Trophoblast cell (in vitro differentiated cells and primary cell): ENCODE measurements at regions not wholly inside any gene's neighbourhood (a gene's known extent, or its start where the extent isn't known, plus 50 kb on each side); places are given as distances from the start of the nearest gene placed in this dataset.

ENCODE experiments used
- DNase-seq, 2 donors: peaks; one replicate each; pipeline ENCODE4 v3.0.0-alpha.2; 2016
- H2AFZ ChIP-seq: 2 replicates; pipeline ENCODE4 v1.6.1; 2013; ENCODE audit warnings: low read length, moderate library complexity, mild to moderate bottlenecking; ENCODE audit not compliant: insufficient read depth, poor library complexity
- H2AK5ac ChIP-seq: 2 replicates; pipeline ENCODE4 v1.6.1; 2013; ENCODE audit warnings: mild to moderate bottlenecking, low read length
- H2BK120ac ChIP-seq: 2 replicates; pipeline ENCODE4 v1.6.1; 2013; ENCODE audit warnings: low read length, mild to moderate bottlenecking, moderate library complexity; ENCODE audit not compliant: insufficient read depth, poor library complexity
- H2BK12ac ChIP-seq: 2 replicates; pipeline ENCODE4 v1.6.1; 2013; ENCODE audit warnings: mild to moderate bottlenecking, low read length, moderate library complexity
- H2BK5ac ChIP-seq: 2 replicates; pipeline ENCODE4 v1.6.1; 2013; ENCODE audit warnings: low read length, low read depth, moderate library complexity, mild to moderate bottlenecking; ENCODE audit not compliant: poor library complexity
- H3K14ac ChIP-seq: 2 replicates; pipeline ENCODE4 v1.6.1; 2013; ENCODE audit warnings: mild to moderate bottlenecking, low read length
- H3K18ac ChIP-seq: 2 replicates; pipeline ENCODE4 v1.6.1; 2013; ENCODE audit warnings: mild to moderate bottlenecking, low read length
- H3K23ac ChIP-seq: 2 replicates; pipeline ENCODE4 v1.6.1; 2013; ENCODE audit warnings: low read length
- H3K27ac ChIP-seq: 2 replicates; pipeline ENCODE4 v1.5.1; 2013; ENCODE audit warnings: low read depth, mild to moderate bottlenecking, inconsistent platforms, low read length, moderate library complexity
- H3K27me3 ChIP-seq: 2 replicates; pipeline ENCODE4 v1.6.1; 2013; ENCODE audit warnings: inconsistent platforms, mild to moderate bottlenecking, low read length, moderate library complexity; ENCODE audit not compliant: insufficient read depth
- H3K36me3 ChIP-seq, 2 experiments: 1 replicate in 1 of 2; 2 replicates in 1 of 2; pipeline ENCODE4 v1.6.1; 2013; ENCODE audit warnings: low read length in 2 of 2, mild to moderate bottlenecking in 2 of 2, moderate library complexity in 1 of 2; ENCODE audit not compliant: insufficient read depth in 2 of 2, control insufficient read depth in 1 of 2
- H3K4ac ChIP-seq: 2 replicates; pipeline ENCODE4 v1.6.1; 2013; ENCODE audit warnings: low read depth, mild to moderate bottlenecking, low read length, moderate library complexity
- H3K4me1 ChIP-seq, 2 experiments: 1 replicate in 1 of 2; 2 replicates in 1 of 2; pipeline ENCODE4 v1.6.1; 2013; ENCODE audit warnings: low read length in 2 of 2, mild to moderate bottlenecking in 2 of 2, moderate library complexity in 1 of 2; ENCODE audit not compliant: insufficient read depth in 2 of 2, control insufficient read depth in 1 of 2
- H3K4me2 ChIP-seq: 2 replicates; pipeline ENCODE4 v1.6.1; 2013; ENCODE audit warnings: inconsistent platforms, mild to moderate bottlenecking, low read length, moderate library complexity
- H3K4me3 ChIP-seq: 2 replicates; pipeline ENCODE4 v1.5.1; 2013; ENCODE audit warnings: mild to moderate bottlenecking, low read depth, low read length, inconsistent platforms
- H3K79me1 ChIP-seq: one replicate; pipeline ENCODE4 v1.6.1; 2013; ENCODE audit warnings: low read length
- H3K79me2 ChIP-seq: 2 replicates; pipeline ENCODE4 v1.6.1; 2013; ENCODE audit warnings: low read length, mild to moderate bottlenecking; ENCODE audit not compliant: control insufficient read depth, insufficient read depth, poor library complexity
- H3K9ac ChIP-seq: 2 replicates; pipeline ENCODE4 v1.6.1; 2013; ENCODE audit warnings: mild to moderate bottlenecking, low read length
- H3K9me3 ChIP-seq: 2 replicates; pipeline ENCODE4 v1.6.1; 2013; ENCODE audit warnings: low read depth, mild to moderate bottlenecking, control low read depth, inconsistent platforms, low read length; ENCODE audit not compliant: insufficient read depth
- H4K12ac ChIP-seq: 2 replicates; pipeline ENCODE4 v1.6.1; 2013; ENCODE audit warnings: low read depth, mild to moderate bottlenecking, low read length, moderate library complexity
- H4K8ac ChIP-seq: 2 replicates; pipeline ENCODE4 v1.6.1; 2013; ENCODE audit warnings: low read depth, mild to moderate bottlenecking, low read length, moderate library complexity
- H4K91ac ChIP-seq: one replicate; pipeline ENCODE4 v1.6.1; 2013; ENCODE audit warnings: low read depth, mild to moderate bottlenecking, low read length, moderate library complexity
- WGBS: extraction: QIAGEN DNeasy Blood & Tissue Kit; methylation state at CpG from one replicate; pipeline ENCODE4 v1.1.7; 2013; ENCODE audit warnings: missing lambda C conversion rate; ENCODE audit not compliant: insufficient read length, insufficient coverage; ENCODE audit errors: extremely low coverage; 5-methylcytosine and 5-hydroxymethylcytosine counted together

DNA sequence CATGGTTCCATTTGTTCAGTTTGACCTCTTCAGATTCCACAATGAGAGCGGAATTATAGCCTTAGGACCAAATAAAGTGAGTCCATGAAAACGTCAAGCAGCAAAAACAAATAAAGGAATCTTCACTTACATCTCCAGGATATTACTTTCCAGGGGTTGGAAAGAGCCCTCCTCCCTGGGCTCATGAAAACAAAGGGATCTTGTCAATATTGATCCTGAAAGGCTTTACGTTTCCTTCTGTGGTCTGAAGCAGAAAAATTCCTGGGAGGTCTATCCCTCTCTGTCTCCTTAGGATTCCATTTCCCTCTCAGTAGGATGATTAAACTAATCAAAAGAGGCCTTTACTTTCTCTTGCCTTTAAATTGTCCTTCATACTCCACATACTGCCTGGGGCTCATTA lies 293.5 kb downstream of the GPAM start:
- no peak overlapping the region for H4K8ac ChIP-seq
- H3K79me2 ChIP-seq = no peaks in the 10 kb centered on the region
- no peak overlapping the region for H3K23ac ChIP-seq
- no peak overlapping the region for H3K27ac ChIP-seq
- H2AK5ac ChIP-seq = no peak overlapping the region
- H3K4me2 ChIP-seq = no peak overlapping the region
- H4K12ac ChIP-seq = no peak overlapping the region
- H2BK5ac ChIP-seq = no peak overlapping the region
- no peak overlapping the region for H4K91ac ChIP-seq
- no peak overlapping the region for H2AFZ ChIP-seq
- no peaks in the 10 kb centered on the region for H3K4me1 ChIP-seq
- no peak overlapping the region for H3K9ac ChIP-seq
- H3K4me3 ChIP-seq = no peak overlapping the region
- H3K4ac ChIP-seq = no peak overlapping the region
- no CpG with 5 or more reads among the region's 3 CpGs for WGBS
- H3K79me1 ChIP-seq = no peaks in the 10 kb centered on the region
- H3K9me3 ChIP-seq = no peaks in the 10 kb centered on the region
- H3K18ac ChIP-seq = no peak overlapping the region
- H2BK120ac ChIP-seq = no peak overlapping the region
- no peaks in the 10 kb centered on the region for H3K27me3 ChIP-seq
- DNase-seq = no peak
- H3K14ac ChIP-seq = no peak overlapping the region
- no peaks in the 10 kb centered on the region for H3K36me3 ChIP-seq
- no peak overlapping the region for H2BK12ac ChIP-seq

DNA sequence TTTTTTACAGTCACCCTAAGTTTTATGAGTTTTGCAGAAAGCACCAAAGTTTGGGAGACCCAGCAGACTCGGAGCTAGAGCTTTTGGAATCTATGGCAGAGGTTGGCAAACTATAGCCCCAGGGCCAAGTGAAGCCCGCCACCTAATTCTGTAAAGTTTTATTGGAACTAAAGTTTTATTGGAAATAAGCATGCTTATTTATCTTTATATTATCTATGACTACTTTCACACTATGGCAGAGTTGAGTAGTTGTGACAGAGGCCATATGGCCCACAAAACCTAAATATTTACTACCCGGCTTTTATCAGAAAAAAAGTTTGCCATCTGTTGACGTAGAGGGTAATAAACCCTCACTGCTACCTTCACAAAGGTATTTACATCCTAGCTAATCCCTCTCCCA lies 267.6 kb downstream of the GPAM start:
- Histone ChIP-seq H3K9me3 (no peaks in the 10 kb centered on the region), H3K79me2 (no peaks in the 10 kb centered on the region), H3K4me2 (no peak overlapping the region), H3K18ac (no peak overlapping the region), H2BK5ac (no peak overlapping the region), H3K27me3 (no peaks in the 10 kb centered on the region), H3K4me1 (no peaks in the 10 kb centered on the region), H4K8ac (no peak overlapping the region), H3K27ac (no peak overlapping the region), H4K12ac (no peak overlapping the region), H2AFZ (no peak overlapping the region), H4K91ac (no peak overlapping the region), H3K9ac (no peak overlapping the region), H2BK120ac (no peak overlapping the region), H3K36me3 (no peaks in the 10 kb centered on the region), H2BK12ac (no peak overlapping the region), H3K4me3 (no peak overlapping the region), H3K23ac (no peak overlapping the region), H3K79me1 (no peaks in the 10 kb centered on the region), H3K14ac (no peak overlapping the region), H2AK5ac (no peak overlapping the region), H3K4ac (no peak overlapping the region)
- DNase-seq = no peak
- WGBS = no CpG with 5 or more reads among the region's 4 CpGs

- WGBS = no CpG with 5 or more reads among the region's 2 CpGs
Measured at GRCh38 chr10:111921821-111922220, 261.7 kb downstream of the GPAM start.

DNA sequence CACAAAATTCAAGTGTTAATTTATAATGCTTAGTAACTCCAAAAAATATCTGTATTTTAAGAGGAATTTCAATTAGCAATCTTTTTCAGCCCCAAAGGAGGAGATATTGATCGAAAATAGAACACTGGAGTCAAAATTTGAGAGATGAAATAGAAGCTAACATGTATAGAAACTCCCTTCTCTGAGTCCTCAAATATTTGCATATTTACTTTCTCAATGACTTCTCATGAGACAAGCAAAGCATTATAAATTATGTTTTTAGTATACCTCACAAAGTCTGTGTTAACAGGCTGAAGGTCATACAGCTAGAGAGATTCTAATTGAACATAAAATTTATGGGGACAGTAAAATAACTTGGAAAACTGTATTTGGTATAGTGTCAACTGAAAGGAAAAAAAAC lies 260.5 kb downstream of the GPAM start:
- no peaks in the 10 kb centered on the region for H3K79me1 ChIP-seq
- no peak for DNase-seq
- no peak overlapping the region for H3K4ac ChIP-seq
- H2AFZ ChIP-seq = no peak overlapping the region
- no peak overlapping the region for H3K27ac ChIP-seq
- no peak overlapping the region for H2BK12ac ChIP-seq
- H4K91ac ChIP-seq = no peak overlapping the region
- no peak overlapping the region for H3K14ac ChIP-seq
- no peak overlapping the region for H3K4me2 ChIP-seq
- H3K18ac ChIP-seq = no peak overlapping the region
- H2BK120ac ChIP-seq = no peak overlapping the region
- no CpG with 5 or more reads among the region's 1 CpG for WGBS
- no peaks in the 10 kb centered on the region for H3K36me3 ChIP-seq
- no peak overlapping the region for H2BK5ac ChIP-seq
- H3K4me3 ChIP-seq = no peak overlapping the region
- H4K8ac ChIP-seq = no peak overlapping the region
- H3K79me2 ChIP-seq = no peaks in the 10 kb centered on the region
- H4K12ac ChIP-seq = no peak overlapping the region
- no peak overlapping the region for H3K23ac ChIP-seq
- H3K27me3 ChIP-seq = no peaks in the 10 kb centered on the region
- H2AK5ac ChIP-seq = no peak overlapping the region
- H3K9me3 ChIP-seq = no peaks in the 10 kb centered on the region
- H3K9ac ChIP-seq = no peak overlapping the region
- H3K4me1 ChIP-seq = no peaks in the 10 kb centered on the region

More at GRCh38 chr10:111921821-111922220, 261.7 kb downstream of the GPAM start:
- H3K79me1 ChIP-seq = no peaks in the 10 kb centered on the region
- H3K27ac ChIP-seq = no peak overlapping the region
- no peaks in the 10 kb centered on the region for H3K9me3 ChIP-seq
- no peak overlapping the region for H3K9ac ChIP-seq
- no peak overlapping the region for H2AK5ac ChIP-seq
- H4K12ac ChIP-seq = no peak overlapping the region
- no peaks in the 10 kb centered on the region for H3K27me3 ChIP-seq
- no peaks in the 10 kb centered on the region for H3K4me1 ChIP-seq
- no peak overlapping the region for H3K14ac ChIP-seq
- no peak overlapping the region for H3K4ac ChIP-seq
- H2BK12ac ChIP-seq = no peak overlapping the region
- no peak overlapping the region for H2BK5ac ChIP-seq
- H3K79me2 ChIP-seq = no peaks in the 10 kb centered on the region
- no peak overlapping the region for H3K23ac ChIP-seq
- H2AFZ ChIP-seq = no peak overlapping the region
- no peak overlapping the region for H2BK120ac ChIP-seq
- no peak overlapping the region for H4K8ac ChIP-seq
- H3K36me3 ChIP-seq = no peaks in the 10 kb centered on the region
- no peak overlapping the region for H3K4me3 ChIP-seq
- no peak for DNase-seq
- H4K91ac ChIP-seq = no peak overlapping the region
- no peak overlapping the region for H3K4me2 ChIP-seq
- no peak overlapping the region for H3K18ac ChIP-seq
